GM21528 (cell line): ENCODE measurements at regions not wholly inside any gene's neighbourhood (a gene's known extent, or its start where the extent isn't known, plus 50 kb on each side); places are given as distances from the start of the nearest gene placed in this dataset.
"Not testable (repeated sequence)": the region's sequence is repeated elsewhere in the genome, so short reads cannot be mapped to it uniquely, and the experiment has no call there.

ENCODE experiments used
- ATAC-seq: cut with Tn5 transposase; IDR thresholded peaks from one replicate; pipeline ENCODE4 v1.9.1; 2021; ENCODE audit warnings: mild to moderate bottlenecking, moderate library complexity; ENCODE audit not compliant: unreplicated experiment, low FRiP score

- ATAC-seq = no peak
Measured at GRCh38 chr2:124967325-124967724, 942.2 kb downstream of the CNTNAP5 start.

DNA sequence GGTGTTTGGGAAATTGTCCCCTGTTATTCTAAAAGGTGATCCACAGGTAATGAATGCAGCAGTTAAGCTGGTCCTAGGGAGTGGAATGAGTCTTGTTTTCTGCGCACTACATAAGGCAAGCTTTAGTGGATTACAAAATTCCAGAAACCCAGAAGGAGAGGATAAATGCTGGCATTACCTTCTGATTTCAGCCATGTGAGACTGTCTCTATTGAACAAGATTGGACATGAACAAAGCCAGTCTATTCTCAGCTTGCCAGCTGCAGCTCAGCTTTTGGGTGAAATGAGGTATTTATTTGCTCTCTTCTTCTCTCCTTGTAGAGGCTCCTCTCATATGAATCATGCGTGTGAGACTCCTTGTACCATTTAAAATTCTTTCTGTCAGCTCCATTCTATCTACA lies 944.9 kb downstream of the CNTNAP5 start:
- ATAC-seq = no peak

- ATAC-seq = no peak
Measured at GRCh38 chr2:124973396-124973795, 948.3 kb downstream of the CNTNAP5 start.

DNA sequence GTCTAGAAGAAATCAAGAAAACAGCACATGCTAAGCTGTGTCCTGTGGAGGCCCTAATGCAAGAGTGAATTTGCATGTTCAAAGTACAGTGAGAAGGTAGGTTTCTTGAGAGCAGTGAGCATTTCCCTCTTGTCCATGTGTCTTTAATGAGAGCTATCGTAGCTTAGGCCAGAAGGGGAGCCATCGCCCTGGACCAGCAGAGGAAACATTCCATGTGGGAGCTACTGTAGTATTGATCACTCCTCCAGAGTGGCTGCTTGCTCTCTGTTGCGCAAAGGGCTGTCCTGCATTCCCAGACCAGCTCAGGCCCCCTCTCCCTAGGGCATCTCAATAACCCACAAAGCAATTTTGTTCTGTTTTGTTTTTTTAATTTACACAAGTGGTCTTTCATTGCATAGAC lies 950.1 kb downstream of the CNTNAP5 start:
- ATAC-seq = no peak

- ATAC-seq = no peak
Measured at GRCh38 chr2:124975648-124976047, 950.6 kb downstream of the CNTNAP5 start.

GRCh38 chr2:124978597-124978996 lies 953.5 kb downstream of the CNTNAP5 start:
- ATAC-seq = no peak

GRCh38 chr2:124983595-124983994 lies 958.5 kb downstream of the CNTNAP5 start:
- ATAC-seq = no peak

DNA sequence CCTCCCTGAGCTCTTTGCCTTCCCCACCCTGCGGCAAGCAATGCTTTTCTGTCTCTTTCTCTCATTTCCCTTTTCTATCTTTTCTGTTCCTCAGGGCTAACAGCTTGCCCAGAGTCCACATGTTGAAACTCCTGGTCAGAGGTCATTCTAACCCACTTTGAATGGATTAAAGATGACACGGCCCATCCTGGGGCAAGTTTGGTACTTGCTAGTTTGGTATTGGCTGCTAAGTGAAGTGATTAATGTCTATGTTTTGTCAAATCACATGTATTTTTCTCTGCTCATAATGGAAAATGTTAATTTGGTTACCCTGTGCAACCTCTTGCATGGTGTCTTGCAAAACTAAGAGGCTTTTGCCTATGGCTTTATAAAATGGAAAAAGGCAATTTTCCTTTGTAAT lies 960.2 kb downstream of the CNTNAP5 start:
- no peak for ATAC-seq

GRCh38 chr2:124986136-124986535 lies 961.0 kb downstream of the CNTNAP5 start:
- no peak for ATAC-seq

GRCh38 chr2:124986870-124987269 lies 961.8 kb downstream of the CNTNAP5 start:
- not testable (repeated sequence) for ATAC-seq

- not testable (repeated sequence) for ATAC-seq
Measured at GRCh38 chr2:124987436-124987835, 962.3 kb downstream of the CNTNAP5 start.

- ATAC-seq = no peak
Measured at GRCh38 chr2:124988111-124988510, 963.0 kb downstream of the CNTNAP5 start.

- ATAC-seq = no peak
Measured at GRCh38 chr2:124988794-124989193, 963.7 kb downstream of the CNTNAP5 start.

DNA sequence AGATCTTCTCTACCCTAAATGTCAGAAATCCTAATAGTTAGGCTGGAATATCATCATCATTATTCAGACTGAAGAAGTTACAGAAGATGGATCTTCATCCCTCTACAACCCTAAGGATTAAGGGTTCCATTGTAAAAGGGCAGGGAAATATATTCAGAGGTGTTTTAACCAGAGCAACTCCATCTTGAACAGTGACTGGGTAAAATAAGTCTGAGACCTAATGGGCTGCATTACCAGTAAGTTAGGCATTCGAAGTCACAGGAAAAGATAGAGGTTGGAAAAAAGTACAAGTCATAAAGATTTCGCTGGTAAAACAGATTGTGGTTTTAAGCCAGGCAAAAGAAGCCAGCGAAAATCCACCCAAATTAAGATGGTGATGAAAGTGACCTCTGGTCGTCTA lies 968.7 kb downstream of the CNTNAP5 start:
- ATAC-seq = no peak

GRCh38 chr2:124995185-124995912 lies 970.3 kb downstream of the CNTNAP5 start:
- ATAC-seq = no peak

- ATAC-seq = no peak
Measured at GRCh38 chr2:124996406-124996805, 971.3 kb downstream of the CNTNAP5 start.

DNA sequence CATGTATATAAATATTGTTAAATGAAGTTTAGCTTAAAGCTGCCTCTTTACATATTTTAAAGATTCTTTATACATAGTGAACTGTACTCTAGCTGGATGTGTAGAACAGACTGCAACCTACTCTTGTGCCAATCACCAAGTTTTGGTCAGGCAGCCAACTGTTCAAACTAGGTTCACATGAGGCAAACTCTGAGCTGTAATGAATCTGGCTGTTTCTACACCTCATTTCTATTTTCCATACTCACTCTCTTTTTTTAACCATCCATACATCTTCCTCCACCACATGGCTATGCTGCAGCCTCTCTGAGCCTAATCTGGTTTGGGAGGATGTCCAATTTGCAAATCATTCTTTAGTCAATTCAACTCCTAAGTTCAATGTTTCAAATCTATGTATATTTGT lies 974.8 kb downstream of the CNTNAP5 start:
- no peak for ATAC-seq

DNA sequence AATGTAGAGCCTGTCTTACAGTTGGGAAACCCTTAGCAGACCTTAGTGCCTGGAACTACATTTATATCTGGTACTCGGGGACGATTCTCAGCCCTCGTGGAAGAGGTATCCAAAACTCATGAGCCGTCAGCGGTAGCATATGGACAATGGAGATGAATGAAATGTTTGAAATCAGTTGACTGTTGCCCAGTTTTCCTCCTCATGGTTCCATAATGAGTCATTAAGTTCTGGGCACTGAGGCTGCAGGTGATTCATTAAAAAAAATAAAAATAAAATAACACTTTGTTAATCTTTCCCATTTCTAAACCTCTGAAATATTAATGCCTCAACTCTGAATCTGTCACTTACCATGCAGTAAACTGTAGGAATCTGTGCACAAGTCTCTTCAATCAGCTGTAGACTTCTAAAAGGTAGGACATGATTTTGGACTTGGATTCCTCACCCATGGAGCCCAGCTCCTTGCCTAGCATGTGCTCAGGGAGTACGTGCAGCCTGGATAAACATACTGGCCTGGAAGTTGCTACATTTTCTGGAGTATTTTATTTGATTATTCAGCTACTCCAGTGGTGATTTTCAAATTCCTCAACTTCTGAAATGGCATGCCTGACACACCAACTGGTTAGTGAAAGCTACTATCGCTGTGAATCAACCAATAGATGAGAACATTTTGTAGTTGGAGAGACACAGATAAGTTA lies 979.2 kb downstream of the CNTNAP5 start:
- no peak for ATAC-seq

- no peak for ATAC-seq
Measured at GRCh38 chr2:125006676-125007075, 981.6 kb downstream of the CNTNAP5 start.

GRCh38 chr2:125028721-125029120 lies 1003.6 kb downstream of the CNTNAP5 start:
- not testable (repeated sequence) for ATAC-seq

DNA sequence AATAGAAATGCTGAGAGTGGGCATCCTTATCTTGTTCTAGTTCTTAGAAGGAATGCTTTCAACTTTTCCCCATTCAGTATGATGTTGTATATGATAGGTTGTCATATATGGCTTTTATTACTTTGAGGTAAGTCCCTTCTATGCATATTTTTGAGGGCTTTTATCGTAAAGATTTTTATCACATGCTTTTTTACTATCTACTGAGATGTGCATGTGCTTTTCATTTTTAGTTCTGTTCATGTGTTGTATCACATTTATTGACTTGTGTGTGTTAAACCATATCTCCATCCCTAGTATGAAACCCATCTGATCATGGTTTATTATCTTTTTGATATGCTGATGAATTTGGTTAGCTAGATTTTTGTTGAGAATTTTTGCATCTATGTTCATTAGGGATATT lies 1008.8 kb downstream of the CNTNAP5 start:
- ATAC-seq = no peak

- ATAC-seq = no peak
Measured at GRCh38 chr2:125037135-125037653, 1012.1 kb downstream of the CNTNAP5 start.
